Liver (tissue), 8 donors: ENCODE measurements at regions not wholly inside any gene's neighbourhood (a gene's known extent, or its start where the extent isn't known, plus 50 kb on each side); places are given as distances from the start of the nearest gene placed in this dataset.
A peak's percentile ranks its signal among the peaks of the same experiment; 100 is the strongest.

Experiments
- DNase-seq: peaks from one replicate; pipeline ENCODE4 v3.0.0-alpha.2; 2017; ENCODE audit warnings: low spot score
- H3K27ac ChIP-seq, 2 donors: one replicate each; pipeline ENCODE4 v1.7.0; 2013; ENCODE audit warnings: inconsistent platforms in 2 of 2, low read length in 2 of 2, control low read depth in 1 of 2, low read depth in 1 of 2, mild to moderate bottlenecking in 1 of 2
- H3K27me3 ChIP-seq, 4 donors: one replicate each; pipeline versions ENCODE4 v1.6.1 to v1.7.0; 2013; ENCODE audit warnings: low read length in 3 of 4, inconsistent platforms in 1 of 4, mild to moderate bottlenecking in 1 of 4, moderate library complexity in 1 of 4; ENCODE audit not compliant: control insufficient read depth in 4 of 4, insufficient read depth in 4 of 4
- H3K36me3 ChIP-seq, 4 donors: one replicate each; pipeline versions ENCODE4 v1.6.1 to v1.7.0; 2013; ENCODE audit warnings: low read length in 3 of 4, mild to moderate bottlenecking in 3 of 4, low read depth in 1 of 4, moderate library complexity in 1 of 4; ENCODE audit not compliant: control insufficient read depth in 4 of 4, insufficient read depth in 3 of 4
- H3K4me1 ChIP-seq, 4 donors: one replicate each; pipeline versions ENCODE4 v1.6.1 to v1.7.0; 2013; ENCODE audit warnings: low read length in 3 of 4, mild to moderate bottlenecking in 3 of 4, moderate library complexity in 1 of 4; ENCODE audit not compliant: control insufficient read depth in 4 of 4, insufficient read depth in 4 of 4
- H3K4me3 ChIP-seq, 3 donors: one replicate each; pipeline versions ENCODE4 v1.6.1 to v1.7.0; 2013; ENCODE audit warnings: low read length in 3 of 3, control low read depth in 1 of 3, low read depth in 1 of 3, mild to moderate bottlenecking in 1 of 3
- H3K9ac ChIP-seq, 2 donors: one replicate each; pipeline ENCODE4 v1.7.0; 2013; ENCODE audit warnings: low read length in 2 of 2, mild to moderate bottlenecking in 2 of 2, moderate library complexity in 2 of 2, control low read depth in 1 of 2, low read depth in 1 of 2
- H3K9me3 ChIP-seq, 4 donors: one replicate each; pipeline versions ENCODE4 v1.6.1 to v1.7.0; 2013; ENCODE audit warnings: low read length in 3 of 4; ENCODE audit not compliant: control insufficient read depth in 4 of 4
- ATF3 ChIP-seq: IDR thresholded peaks from 2 replicates; pipeline ENCODE4 v1.6.1; 2016; ENCODE audit warnings: antibody characterized with exemption
- CTCF ChIP-seq: fragments of 150-350 bp; IDR thresholded peaks from 2 replicates; pipeline ENCODE4 v1.5.1; 2017; ENCODE audit warnings: improper control_type of control experiment, low read depth, low read length; ENCODE audit not compliant: missing input control
- FOXA1 ChIP-seq: IDR thresholded peaks from 2 replicates; pipeline ENCODE4 v1.6.1; 2016; ENCODE audit warnings: antibody characterized with exemption
- FOXA2 ChIP-seq: IDR thresholded peaks from 2 replicates; pipeline ENCODE4 v1.6.1; 2016; ENCODE audit warnings: antibody characterized with exemption
- GABPA ChIP-seq, 2 donors: IDR thresholded peaks in 1 of 2; conservative IDR thresholded peaks in 1 of 2; 2 replicates each; pipeline ENCODE4 v1.6.1; 2016; ENCODE audit warnings: antibody characterized with exemption in 2 of 2, mild to moderate bottlenecking in 1 of 2, moderate library complexity in 1 of 2
- HNF4A ChIP-seq, 2 donors: conservative IDR thresholded peaks; 2 replicates each; pipeline ENCODE4 v1.6.1; 2016; ENCODE audit warnings: antibody characterized with exemption in 2 of 2, mild to moderate bottlenecking in 2 of 2
- HNF4G ChIP-seq: IDR thresholded peaks from 2 replicates; pipeline ENCODE4 v1.6.1; 2016; ENCODE audit warnings: antibody characterized with exemption
- JUND ChIP-seq, 2 donors: IDR thresholded peaks; 2 replicates each; pipeline ENCODE4 v1.6.1; 2016; ENCODE audit warnings: antibody characterized with exemption in 2 of 2
- MAX ChIP-seq: IDR thresholded peaks from 2 replicates; pipeline ENCODE4 v1.6.1; 2016; ENCODE audit warnings: antibody characterized with exemption
- NR2F2 ChIP-seq: IDR thresholded peaks from 2 replicates; pipeline ENCODE4 v1.6.1; 2016; ENCODE audit warnings: antibody characterized with exemption
- RAD21 ChIP-seq, 2 donors: IDR thresholded peaks; 2 replicates each; pipeline ENCODE4 v1.6.1; 2016; ENCODE audit warnings: antibody characterized with exemption in 2 of 2, mild to moderate bottlenecking in 2 of 2
- RXRA ChIP-seq, 2 donors: IDR thresholded peaks; 2 replicates each; pipeline ENCODE4 v1.6.1; 2017 to 2018; ENCODE audit warnings: antibody characterized with exemption in 2 of 2, mild to moderate bottlenecking in 1 of 2
- SP1 ChIP-seq: IDR thresholded peaks from 2 replicates; pipeline ENCODE4 v1.6.1; 2018; ENCODE audit warnings: antibody characterized with exemption, mild to moderate bottlenecking
- TAF1 ChIP-seq: conservative IDR thresholded peaks from 2 replicates; pipeline ENCODE4 v1.6.1; 2016; ENCODE audit warnings: antibody characterized with exemption, mild to moderate bottlenecking
- YY1 ChIP-seq: IDR thresholded peaks from 2 replicates; pipeline ENCODE4 v1.6.1; 2016; ENCODE audit warnings: antibody characterized with exemption, mild to moderate bottlenecking
- ZBTB33 ChIP-seq: IDR thresholded peaks from 2 replicates; pipeline ENCODE4 v1.6.1; 2016; ENCODE audit warnings: antibody characterized with exemption
- WGBS: extraction: QIAGEN DNeasy Blood & Tissue Kit; methylation state at CpG from one replicate; pipeline ENCODE4 v1.1.7; 2013; 5-methylcytosine and 5-hydroxymethylcytosine counted together
- donor health status: healthy.
- donor health status: healthy.
- donor health status: healthy.
- donor health status: healthy.
- donor health status: healthy.

GRCh38 chr3:99532246-99532645 lies 106.1 kb upstream of the COL8A1 start:
- no peak for DNase-seq
- no peaks in the 10 kb centered on the region for H3K9me3 ChIP-seq
- no peak overlapping the region for H3K4me3 ChIP-seq
- WGBS, result 22% methylated on average over 2 of the region's 2 CpGs
- peaks cover 0 to under 1% (median 0%) of the 10 kb centered on the region in 4 donors for H3K27me3 ChIP-seq
- no peaks in the 10 kb centered on the region for H3K36me3 ChIP-seq
- H3K9ac ChIP-seq, result no peak overlapping the region
- H3K4me1 ChIP-seq, result no peaks in the 10 kb centered on the region
- TF ChIP-seq YY1, result no peak
- TF ChIP-seq NR2F2, result no peak
- peak; percentile 62 to 69 for TF ChIP-seq RAD21 (IDR thresholded peaks at IDR 0.05)
- TF ChIP-seq CTCF, result peak; percentile 22
- no peak for TF ChIP-seq GABPA (IDR thresholded peaks at IDR 0.05 in 1 of 2, conservative IDR thresholded peaks at IDR 0.05 in 1 of 2)
- no peak for TF ChIP-seq HNF4G
- H3K27ac ChIP-seq, result no peak overlapping the region

GRCh38 chr3:99529265-99529664 lies 109.1 kb upstream of the COL8A1 start:
- DNase-seq, result no peak

More at GRCh38 chr3:99529265-99529664, 109.1 kb upstream of the COL8A1 start:
- 59% methylated on average over 1 of the region's 1 CpG for WGBS
- Histone ChIP-seq H3K4me1 (no peaks in the 10 kb centered on the region), H3K36me3 (no peaks in the 10 kb centered on the region), H3K4me3 (no peak overlapping the region), H3K9me3 (no peaks in the 10 kb centered on the region), H3K9ac (no peak overlapping the region), H3K27ac (no peak overlapping the region), H3K27me3 (no peaks in the 10 kb centered on the region)
- TF ChIP-seq MAX (no peak), RXRA (IDR thresholded peaks at IDR 0.05) (no peak), FOXA1 (no peak), YY1 (no peak), TAF1 (no peak), NR2F2 (no peak), ZBTB33 (no peak), HNF4A (conservative IDR thresholded peaks at IDR 0.05) (no peak), RAD21 (IDR thresholded peaks at IDR 0.05) (no peak), SP1 (no peak), JUND (IDR thresholded peaks at IDR 0.05) (no peak), FOXA2 (no peak), ATF3 (no peak), GABPA (IDR thresholded peaks at IDR 0.05 in 1 of 2, conservative IDR thresholded peaks at IDR 0.05 in 1 of 2) (no peak)
